ENCODE measurements at regions not wholly inside any gene's neighbourhood (a gene's known extent, or its start where the extent isn't known, plus 50 kb on each side); places are given as distances from the start of the nearest gene placed in this dataset.

DNA sequence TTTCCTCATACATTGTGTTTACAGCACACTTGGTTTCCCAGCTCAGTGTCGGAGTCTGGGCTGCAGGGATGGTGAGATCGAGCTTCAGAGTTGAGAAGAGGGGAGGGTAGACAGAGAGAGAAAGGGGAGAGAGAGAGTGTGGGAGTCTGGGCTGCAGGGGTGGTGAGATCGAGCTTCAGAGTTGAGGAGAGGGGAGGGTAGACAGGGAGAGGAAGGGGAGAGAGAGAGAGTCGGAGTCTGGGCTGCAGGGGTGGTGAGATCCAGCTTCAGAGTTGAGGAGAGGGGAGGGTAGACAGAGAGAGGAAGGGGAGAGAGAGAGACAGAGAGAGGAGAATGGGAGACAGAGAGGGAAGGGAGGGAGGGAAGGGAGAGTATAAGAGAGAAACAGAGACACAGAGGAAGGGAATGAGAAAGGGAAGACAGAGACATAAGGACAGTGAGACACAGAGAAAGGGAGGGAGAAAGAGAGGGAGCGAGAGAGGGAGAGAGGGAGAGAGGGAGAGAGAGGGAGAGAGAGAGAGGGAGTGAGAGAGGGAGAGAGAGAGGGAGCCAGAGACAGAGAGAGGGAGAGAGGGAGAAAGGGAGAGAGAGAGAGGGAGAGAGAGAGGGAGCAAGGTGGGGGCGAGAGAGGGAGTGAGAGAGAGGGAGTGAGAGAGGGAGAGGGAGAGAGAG is 222.7 kb upstream of the GMDS start:
- TF ChIP-seq GATA2 (IDR thresholded peaks at IDR 0.05; ENCODE audit: low read depth, low read length): no peak
- TF ChIP-seq GATA3 (IDR thresholded peaks at IDR 0.05; ENCODE audit: low read depth, low read length): no peak
